Smooth muscle cell (in vitro differentiated cells): ENCODE measurements at regions not wholly inside any gene's neighbourhood (a gene's known extent, or its start where the extent isn't known, plus 50 kb on each side); places are given as distances from the start of the nearest gene placed in this dataset.

Experiments used
- DNase-seq: peaks from one replicate; lab custom pipeline; 2025; ENCODE audit not compliant: unreplicated experiment; lab: John Stamatoyannopoulos, UW
- H2AFZ ChIP-seq: fragments of 200-600 bp; sonication (generic); 2 replicates; pipeline ENCODE4 v1.6.0; 2016; ENCODE audit warnings: antibody characterized with exemption, low read depth, mild to moderate bottlenecking
- H3F3A ChIP-seq: fragments of 200-600 bp; sonication (generic); 2 replicates; pipeline ENCODE4 v1.6.0; 2017; ENCODE audit warnings: antibody characterized with exemption, low read depth
- H3K27ac ChIP-seq: fragments of 200-600 bp; sonication (generic); 2 replicates; pipeline ENCODE4 v1.5.1; 2016; ENCODE audit warnings: low read depth, mild to moderate bottlenecking
- H3K27me3 ChIP-seq: fragments of 200-600 bp; sonication (generic); 2 replicates; pipeline ENCODE4 v1.6.1; 2016; ENCODE audit warnings: low read depth, mild to moderate bottlenecking
- H3K36me3 ChIP-seq: fragments of 200-600 bp; sonication (generic); 2 replicates; pipeline ENCODE4 v1.5.1; 2016; ENCODE audit warnings: low read depth
- H3K4me1 ChIP-seq: fragments of 200-600 bp; sonication (generic); 2 replicates; pipeline ENCODE4 v1.5.1; 2016; ENCODE audit warnings: low read depth
- H3K4me2 ChIP-seq: fragments of 200-600 bp; sonication (generic); 2 replicates; pipeline ENCODE4 v1.6.0; 2016; ENCODE audit warnings: mild to moderate bottlenecking
- H3K4me3 ChIP-seq: fragments of 200-600 bp; sonication (generic); 2 replicates; pipeline ENCODE4 v1.5.1; 2016; ENCODE audit warnings: mild to moderate bottlenecking
- H3K79me2 ChIP-seq: fragments of 200-600 bp; sonication (generic); 2 replicates; pipeline ENCODE4 v1.6.0; 2016; ENCODE audit warnings: low read depth, mild to moderate bottlenecking
- H3K9ac ChIP-seq: fragments of 200-600 bp; sonication (generic); 2 replicates; pipeline ENCODE4 v1.6.0; 2016; ENCODE audit warnings: low read depth
- H3K9me3 ChIP-seq: fragments of 200-600 bp; sonication (generic); replicated peaks from 2 replicates; pipeline ENCODE4 v1.5.1; 2016; ENCODE audit warnings: low read depth
- H4K20me1 ChIP-seq: fragments of 200-600 bp; sonication (generic); 2 replicates; pipeline ENCODE4 v1.6.0; 2016; ENCODE audit warnings: low read depth
- WGBS: methylation state at CpG from one replicate; pipeline ENCODE4 v1.1.7; 2016; ENCODE audit warnings: low lambda C conversion rate; 5-methylcytosine and 5-hydroxymethylcytosine counted together
- TF ChIP-seq, protein P1 (sequence below): fragments of 200-600 bp; sonication (generic); IDR thresholded peaks from 2 replicates; pipeline ENCODE4 v1.5.1; 2017; ENCODE audit warnings: borderline replicate concordance, mild to moderate bottlenecking, antibody characterized with exemption; ENCODE audit not compliant: insufficient read depth, poor library complexity, severe bottlenecking

DNA sequence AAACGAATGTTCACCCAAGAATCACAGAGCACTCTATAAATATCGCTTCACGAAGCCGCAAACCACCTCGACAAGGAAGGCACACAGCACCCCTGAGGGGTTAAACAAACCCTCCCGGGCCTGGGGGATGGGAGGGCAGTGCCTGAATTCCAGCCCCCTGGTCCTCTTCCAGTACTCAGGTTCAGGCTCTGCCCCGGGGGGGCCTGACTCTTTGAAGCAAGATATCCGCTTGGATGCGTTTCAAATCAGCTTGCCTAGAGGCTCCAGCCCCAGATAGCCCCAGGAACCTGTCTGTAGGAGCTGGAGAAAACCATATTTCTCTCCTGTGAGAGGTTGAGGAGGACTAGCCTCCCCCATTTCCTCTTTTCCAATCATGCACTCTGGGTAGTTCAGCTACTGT lies 194.7 kb downstream of the WNT5A start:
- Histone ChIP-seq H3K79me2 (no peaks in the 10 kb centered on the region), H3K27ac (no peak overlapping the region), H3K9ac (no peak overlapping the region), H3K27me3 (no peaks in the 10 kb centered on the region), H3F3A (peaks cover under 1% of the 10 kb centered on the region), H2AFZ (no peak overlapping the region), H3K4me2 (no peak overlapping the region), H3K4me1 (peaks cover 9% of the 10 kb centered on the region), H4K20me1 (no peaks in the 10 kb centered on the region), H3K36me3 (no peaks in the 10 kb centered on the region), H3K9me3 (no peaks in the 10 kb centered on the region), H3K4me3 (no peak overlapping the region)
- DNase-seq: no peak
- TF ChIP-seq, protein P1, sequence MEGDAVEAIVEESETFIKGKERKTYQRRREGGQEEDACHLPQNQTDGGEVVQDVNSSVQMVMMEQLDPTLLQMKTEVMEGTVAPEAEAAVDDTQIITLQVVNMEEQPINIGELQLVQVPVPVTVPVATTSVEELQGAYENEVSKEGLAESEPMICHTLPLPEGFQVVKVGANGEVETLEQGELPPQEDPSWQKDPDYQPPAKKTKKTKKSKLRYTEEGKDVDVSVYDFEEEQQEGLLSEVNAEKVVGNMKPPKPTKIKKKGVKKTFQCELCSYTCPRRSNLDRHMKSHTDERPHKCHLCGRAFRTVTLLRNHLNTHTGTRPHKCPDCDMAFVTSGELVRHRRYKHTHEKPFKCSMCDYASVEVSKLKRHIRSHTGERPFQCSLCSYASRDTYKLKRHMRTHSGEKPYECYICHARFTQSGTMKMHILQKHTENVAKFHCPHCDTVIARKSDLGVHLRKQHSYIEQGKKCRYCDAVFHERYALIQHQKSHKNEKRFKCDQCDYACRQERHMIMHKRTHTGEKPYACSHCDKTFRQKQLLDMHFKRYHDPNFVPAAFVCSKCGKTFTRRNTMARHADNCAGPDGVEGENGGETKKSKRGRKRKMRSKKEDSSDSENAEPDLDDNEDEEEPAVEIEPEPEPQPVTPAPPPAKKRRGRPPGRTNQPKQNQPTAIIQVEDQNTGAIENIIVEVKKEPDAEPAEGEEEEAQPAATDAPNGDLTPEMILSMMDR: no peak
- 57% methylated on average over 9 of the region's 9 CpGs for WGBS

DNA sequence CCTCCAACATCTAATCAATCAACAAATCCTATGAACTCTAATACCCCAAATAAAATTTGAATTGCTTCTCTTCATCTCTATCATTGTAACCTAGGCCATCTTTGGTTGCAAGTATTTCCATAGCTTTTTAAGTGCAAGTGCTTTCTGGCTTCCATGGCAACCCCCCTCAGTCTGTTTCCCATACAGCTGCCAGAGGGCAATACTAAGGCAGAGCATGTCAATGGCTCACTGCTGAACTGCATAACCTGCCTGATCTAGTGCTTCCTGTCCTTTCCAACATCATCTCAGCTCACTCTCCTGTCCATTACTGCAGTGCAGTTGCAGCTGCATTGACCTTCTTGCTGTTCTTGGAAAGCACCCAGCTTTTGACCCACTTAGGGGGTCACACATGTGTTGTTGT lies 198.4 kb downstream of the WNT5A start:
- Histone ChIP-seq H3K9me3 (no peaks in the 10 kb centered on the region), H3K4me3 (no peak overlapping the region), H4K20me1 (no peaks in the 10 kb centered on the region), H3K4me1 (peaks cover 9% of the 10 kb centered on the region), H3K36me3 (no peaks in the 10 kb centered on the region), H3K79me2 (no peaks in the 10 kb centered on the region), H3K27me3 (no peaks in the 10 kb centered on the region), H3F3A (no peaks in the 10 kb centered on the region), H3K4me2 (no peak overlapping the region), H3K27ac (no peak overlapping the region), H3K9ac (no peak overlapping the region), H2AFZ (no peak overlapping the region)
- TF ChIP-seq, protein P1: no peak
- no peak for DNase-seq

DNA sequence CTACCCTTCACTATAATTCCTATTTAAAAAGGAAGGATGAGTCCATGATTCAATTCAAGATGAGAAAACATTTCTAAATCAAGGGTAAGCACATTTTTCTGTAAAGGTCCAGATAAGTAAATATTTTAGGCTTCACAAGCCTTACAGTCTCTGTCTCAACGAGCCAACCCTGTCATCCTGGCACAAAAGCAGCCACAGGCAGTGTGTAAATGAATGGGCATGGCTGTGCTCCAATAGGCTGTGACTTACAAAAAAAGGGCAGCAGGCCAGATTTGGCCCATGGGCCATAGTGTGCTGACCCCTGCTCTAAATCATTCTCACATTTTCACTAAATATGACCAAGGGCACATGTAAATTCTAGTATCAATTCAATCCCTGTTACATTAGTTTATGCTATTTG lies 200.4 kb downstream of the WNT5A start:
- Histone ChIP-seq H2AFZ (no peak overlapping the region), H4K20me1 (no peaks in the 10 kb centered on the region), H3F3A (no peaks in the 10 kb centered on the region), H3K79me2 (no peaks in the 10 kb centered on the region), H3K36me3 (no peaks in the 10 kb centered on the region), H3K4me1 (no peaks in the 10 kb centered on the region), H3K9ac (no peak overlapping the region), H3K4me2 (no peak overlapping the region), H3K27me3 (no peaks in the 10 kb centered on the region), H3K27ac (no peak overlapping the region), H3K4me3 (no peak overlapping the region), H3K9me3 (no peaks in the 10 kb centered on the region)
- 72% methylated on average over 1 of the region's 1 CpG for WGBS
- TF ChIP-seq, protein P1: no peak
- no peak for DNase-seq

DNA sequence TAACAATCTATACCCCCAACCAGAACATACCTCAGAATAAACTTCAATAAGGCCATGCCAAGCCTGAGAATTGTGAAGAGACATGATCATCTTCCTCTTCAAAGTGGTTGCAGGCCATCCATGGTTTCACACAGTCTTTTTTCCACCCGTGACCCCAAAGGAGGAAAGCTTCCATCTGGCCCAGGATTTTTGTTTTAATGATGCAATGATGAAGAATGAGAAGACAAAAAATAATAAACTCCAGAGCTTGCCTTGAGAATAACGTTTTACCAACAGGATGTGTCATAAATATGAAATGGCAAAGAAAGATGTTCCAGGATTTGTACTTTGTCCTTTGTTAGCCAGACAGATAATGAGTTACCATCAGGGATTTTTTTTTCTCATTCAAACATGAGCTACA lies 201.9 kb downstream of the WNT5A start:
- H4K20me1 ChIP-seq: no peaks in the 10 kb centered on the region
- no peak overlapping the region for H2AFZ ChIP-seq
- H3K9ac ChIP-seq: no peak overlapping the region
- no peaks in the 10 kb centered on the region for H3F3A ChIP-seq
- H3K9me3 ChIP-seq: no peaks in the 10 kb centered on the region
- no peak overlapping the region for H3K4me2 ChIP-seq
- no peaks in the 10 kb centered on the region for H3K4me1 ChIP-seq
- no peaks in the 10 kb centered on the region for H3K27me3 ChIP-seq
- no peak overlapping the region for H3K4me3 ChIP-seq
- no peak overlapping the region for H3K27ac ChIP-seq
- TF ChIP-seq, protein P1: no peak
- 93% methylated on average over 2 of the region's 2 CpGs for WGBS
- H3K36me3 ChIP-seq: no peaks in the 10 kb centered on the region
- no peak for DNase-seq
- no peaks in the 10 kb centered on the region for H3K79me2 ChIP-seq
